ENCODE measurements at regions not wholly inside any gene's neighbourhood (a gene's known extent, or its start where the extent isn't known, plus 50 kb on each side); places are given as distances from the start of the nearest gene placed in this dataset.

DNA sequence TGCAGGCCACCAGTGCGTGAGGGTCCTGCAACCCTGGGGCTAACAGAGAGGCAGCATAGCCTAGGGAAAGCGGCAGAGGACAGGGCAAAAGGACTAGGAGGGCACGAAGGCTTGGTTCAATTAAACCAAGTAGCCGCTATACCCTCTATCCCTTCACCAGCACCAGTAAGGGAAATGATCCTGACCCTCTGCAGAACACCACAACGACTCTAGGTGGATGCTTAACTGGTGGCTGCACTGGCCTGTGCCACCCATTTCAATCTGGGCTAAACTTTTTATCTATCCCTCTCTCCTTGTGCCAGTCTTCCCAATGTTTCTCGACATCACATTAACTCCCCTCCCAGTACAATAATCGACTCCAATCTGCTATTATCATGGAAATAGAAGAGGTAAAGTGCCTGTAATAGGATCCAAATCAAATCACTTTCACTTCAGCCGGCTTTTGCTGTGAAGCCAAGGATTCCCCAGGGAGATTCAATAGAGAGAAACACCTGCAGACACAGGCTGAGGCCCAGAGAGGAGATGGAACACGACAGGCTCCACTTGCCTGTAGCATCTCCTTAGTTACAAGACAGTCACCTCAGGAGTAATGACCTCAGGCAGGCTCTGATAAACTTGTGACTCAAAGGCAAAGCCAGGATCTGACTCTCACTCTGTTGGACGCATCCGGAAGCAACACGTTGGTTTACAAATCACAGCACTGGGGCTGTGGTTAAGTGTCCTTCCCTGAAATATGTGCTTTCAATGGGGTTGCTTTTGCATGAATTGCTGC lies 791.6 kb upstream of the ARRDC4 start:
- no peak for DNase-seq (ENCODE audit: low read depth in 2 of 2)

DNA sequence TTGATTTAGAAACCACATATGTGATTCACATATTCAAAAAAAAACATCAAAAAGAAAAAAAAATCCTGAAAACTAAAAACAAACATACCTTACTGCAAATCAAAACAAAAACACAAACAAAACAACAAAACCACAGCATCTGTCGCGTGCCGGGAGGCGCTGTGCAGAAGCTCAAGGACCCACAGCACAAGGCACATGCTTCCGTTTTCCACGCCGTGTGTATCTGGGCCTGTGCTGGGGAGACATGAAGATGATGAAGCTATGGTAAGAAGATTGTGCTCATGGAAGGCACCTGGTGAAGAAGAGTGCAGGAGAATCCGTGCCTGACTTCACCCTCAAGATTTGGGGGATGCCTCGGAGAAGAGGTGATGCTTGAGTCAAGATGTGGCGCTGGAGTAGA lies 788.9 kb upstream of the ARRDC4 start:
- no peak for DNase-seq (ENCODE audit: low read depth in 2 of 2)

DNA sequence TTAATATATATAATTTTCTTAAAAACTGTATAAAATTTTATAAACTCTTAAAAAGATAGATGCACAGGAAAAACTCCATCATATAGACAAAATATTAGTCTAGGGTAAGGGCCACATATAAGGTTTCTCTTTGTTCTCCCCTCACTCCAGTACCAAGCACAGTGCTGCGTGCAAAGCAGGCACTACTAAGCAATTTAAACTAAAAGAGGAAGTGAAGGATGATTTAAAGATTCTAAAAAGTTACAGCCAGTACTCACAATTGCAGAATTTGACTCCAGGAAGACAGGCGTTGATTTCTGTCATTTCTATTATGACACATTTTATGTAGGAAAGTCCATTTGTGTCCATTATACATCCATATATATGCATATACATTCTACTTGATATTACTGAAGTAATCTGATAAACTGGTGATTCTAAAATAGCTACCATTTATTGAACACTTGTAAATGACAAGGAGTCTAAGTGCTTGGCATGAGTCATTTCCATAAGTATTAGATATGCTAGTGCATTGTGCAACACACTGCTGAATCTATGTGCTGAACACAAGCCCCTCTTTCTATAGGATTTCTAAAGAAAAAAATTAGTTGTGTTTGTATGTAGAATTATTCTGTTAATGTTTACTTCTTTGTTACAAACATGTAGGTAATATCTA lies 785.5 kb upstream of the ARRDC4 start:
- no peak for DNase-seq (ENCODE audit: low read depth in 2 of 2)

DNA sequence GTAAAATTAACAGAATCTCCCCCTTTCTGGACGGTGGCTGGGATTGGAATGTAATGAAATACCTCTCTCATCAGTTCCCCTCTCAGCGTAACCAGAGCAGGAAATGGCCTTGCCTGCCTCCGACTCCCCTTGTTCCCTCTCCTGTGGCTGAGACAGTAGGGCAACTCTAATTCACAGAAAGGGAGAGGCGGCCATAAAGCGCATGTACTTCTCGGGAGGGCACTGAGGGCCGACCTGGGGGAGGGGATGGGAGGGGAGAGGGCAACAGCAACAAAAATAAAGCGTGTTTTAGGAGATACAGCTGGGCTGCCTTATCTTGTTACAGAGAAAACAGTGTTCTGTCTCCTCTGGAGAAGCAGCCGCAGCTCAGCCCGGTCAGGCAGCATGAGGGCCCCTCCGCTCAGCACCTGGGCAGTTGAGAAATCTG lies 783.3 kb upstream of the ARRDC4 start:
- no peak for DNase-seq (ENCODE audit: low read depth in 2 of 2)

DNA sequence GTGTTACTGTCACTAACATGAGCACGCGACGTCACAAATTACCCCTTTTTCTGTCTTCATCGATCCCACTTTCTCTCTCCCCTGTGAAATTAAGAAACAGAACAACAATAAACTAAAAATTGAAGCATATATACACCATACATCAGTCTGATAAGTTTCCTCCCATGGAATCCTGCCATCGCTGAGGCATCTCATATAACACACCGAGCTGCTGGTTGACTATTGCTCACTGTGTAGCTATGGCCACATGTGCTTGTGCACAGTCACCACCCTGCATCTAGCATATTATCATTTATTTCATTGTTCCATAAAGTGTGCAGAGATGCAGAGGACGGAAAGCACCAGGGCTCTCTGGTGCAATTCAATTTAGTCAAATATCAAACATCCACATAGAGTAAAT lies 777.9 kb upstream of the ARRDC4 start:
- DNase-seq (ENCODE audit: low read depth in 2 of 2) = no peak

DNA sequence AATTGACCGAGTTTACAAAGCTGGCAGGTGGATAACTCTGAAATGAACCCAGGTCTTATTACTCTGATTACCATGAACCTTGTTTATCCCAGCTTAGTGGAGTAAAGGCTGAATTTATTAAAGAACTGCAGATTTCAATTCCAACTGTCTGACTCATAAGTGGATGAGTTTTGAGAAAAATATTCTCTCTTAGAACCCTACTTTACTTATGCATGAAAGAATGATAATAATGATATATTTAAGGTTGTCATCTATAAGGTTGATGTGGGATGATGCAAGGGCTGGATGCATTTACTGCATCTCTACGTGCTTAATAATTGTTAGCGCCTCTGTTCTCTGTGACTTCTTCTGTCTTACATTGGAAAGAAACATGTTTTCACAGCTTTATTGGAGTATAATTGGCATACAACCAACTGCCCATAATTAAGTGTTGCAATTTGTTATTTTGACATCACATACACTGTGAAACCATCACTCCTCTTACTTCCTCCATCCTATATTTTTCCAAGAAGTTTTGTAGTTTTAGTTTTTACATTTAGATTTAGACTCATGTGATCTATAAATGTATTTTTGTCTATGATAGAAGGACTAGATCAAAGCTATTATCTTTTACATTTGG lies 771.2 kb upstream of the ARRDC4 start:
- no peak for DNase-seq (ENCODE audit: low read depth in 2 of 2)

DNA sequence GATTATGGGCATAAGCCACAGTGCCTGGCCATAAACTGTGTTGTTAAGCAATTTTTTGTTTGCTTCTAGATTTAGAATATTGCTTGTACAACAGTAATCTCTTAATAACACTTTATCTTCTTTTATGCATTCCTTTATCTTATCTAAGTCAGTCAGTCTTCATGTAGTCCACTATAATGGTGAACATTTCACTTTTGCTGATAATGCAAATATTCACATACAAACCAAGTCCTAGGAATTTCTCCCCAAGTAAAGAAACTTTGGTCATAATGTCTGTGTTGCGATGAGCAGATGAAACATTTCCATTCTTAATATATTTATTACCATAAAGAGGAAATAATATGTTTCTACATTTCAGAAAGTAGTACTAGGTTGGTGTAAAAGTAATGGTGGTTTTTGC lies 765.8 kb upstream of the ARRDC4 start:
- no peak for DNase-seq (ENCODE audit: low read depth in 2 of 2)

DNA sequence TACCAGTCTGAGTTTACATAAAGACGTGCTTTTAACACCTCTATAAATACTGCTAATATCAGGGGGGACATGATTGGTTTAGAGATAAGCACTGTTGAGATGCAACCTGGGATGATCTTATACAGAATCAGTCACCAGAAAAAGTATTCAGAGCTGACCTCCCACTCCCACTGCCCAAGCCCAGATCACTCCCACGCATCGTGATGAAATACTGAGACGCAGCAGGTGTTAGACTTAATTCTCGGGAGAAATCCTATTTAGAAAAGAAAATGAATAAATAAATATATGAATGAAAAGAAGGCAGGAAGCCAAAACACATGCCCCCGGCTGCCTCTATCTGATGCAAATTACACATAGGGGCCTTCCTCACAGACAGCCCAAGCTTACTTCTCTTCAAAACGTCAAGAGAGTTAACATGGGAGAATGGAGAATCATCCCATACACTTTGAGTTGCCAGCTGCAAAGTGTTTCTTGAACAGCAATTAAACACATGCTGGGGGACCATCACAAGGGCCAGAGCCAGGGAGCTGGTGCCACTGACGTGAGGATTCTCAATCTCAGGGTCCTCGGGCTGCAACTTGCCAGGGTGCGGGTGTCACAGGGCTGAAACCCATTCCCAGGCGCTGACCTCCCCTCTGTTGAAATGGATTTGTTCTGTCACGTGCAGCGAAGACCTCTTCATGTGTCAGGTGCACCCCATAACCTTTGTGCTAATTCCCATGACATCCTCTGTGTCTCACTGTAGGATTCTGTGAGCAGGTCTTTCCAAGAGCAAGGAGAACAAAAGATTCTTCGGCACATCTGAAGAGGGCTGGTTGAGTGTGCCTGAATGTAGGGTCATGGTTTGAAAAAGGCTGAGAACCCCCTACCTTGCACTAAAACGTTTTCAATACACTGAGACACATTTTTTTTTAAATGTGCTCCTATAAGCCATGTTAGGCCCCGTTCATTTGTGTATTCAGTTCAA lies 764.2 kb upstream of the ARRDC4 start:
- DNase-seq (ENCODE audit: low read depth in 2 of 2) = no peak

DNA sequence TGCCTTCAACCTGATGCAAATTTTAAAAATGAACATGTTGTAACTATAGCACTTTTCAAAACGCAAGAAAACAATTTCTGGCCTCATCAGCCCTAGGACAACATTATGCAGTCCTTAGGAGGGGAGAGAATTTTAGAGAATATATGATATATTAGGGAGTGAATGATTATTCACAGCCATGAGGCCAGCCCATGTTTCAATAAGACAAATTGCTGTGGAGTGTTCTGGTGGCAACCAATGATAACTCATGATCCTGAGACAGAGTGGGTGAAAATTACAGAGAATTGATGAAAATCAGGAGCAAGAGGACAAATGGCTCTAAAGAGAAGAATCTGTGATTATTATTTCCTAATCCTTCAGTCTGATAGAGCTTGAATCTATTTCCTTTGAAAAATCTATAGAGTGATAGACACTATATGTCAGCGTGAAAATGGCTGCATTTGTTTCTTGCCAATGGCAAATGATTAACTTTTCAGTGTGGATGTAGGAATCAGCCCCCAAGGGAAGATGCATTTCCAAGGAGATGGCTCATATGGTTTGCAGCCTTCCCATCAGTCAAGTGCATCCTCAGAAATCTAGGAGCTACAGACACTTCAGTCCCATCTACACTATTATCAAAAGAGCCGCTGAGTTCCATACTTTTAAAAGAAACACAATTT lies 761.0 kb upstream of the ARRDC4 start:
- DNase-seq (ENCODE audit: low read depth in 2 of 2) = no peak

DNA sequence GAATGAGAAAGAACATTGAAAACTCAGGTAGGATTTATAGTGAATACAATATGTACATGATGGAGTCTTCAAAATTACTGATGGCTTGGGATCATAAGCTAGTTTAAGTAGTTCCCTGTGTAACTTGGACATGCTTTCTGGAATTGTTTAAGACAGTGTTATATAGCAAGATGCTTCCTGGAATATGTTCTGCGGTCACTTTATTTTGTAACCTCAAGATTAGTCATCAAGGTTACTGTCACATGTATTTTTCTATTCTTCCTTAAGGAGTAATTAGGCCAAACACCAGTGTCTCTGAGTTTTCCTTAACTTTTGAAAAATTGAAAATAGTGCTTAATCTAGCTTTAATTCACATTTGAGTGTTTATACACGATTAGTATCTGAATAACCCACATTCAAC lies 760.3 kb upstream of the ARRDC4 start:
- no peak for DNase-seq (ENCODE audit: low read depth in 2 of 2)

DNA sequence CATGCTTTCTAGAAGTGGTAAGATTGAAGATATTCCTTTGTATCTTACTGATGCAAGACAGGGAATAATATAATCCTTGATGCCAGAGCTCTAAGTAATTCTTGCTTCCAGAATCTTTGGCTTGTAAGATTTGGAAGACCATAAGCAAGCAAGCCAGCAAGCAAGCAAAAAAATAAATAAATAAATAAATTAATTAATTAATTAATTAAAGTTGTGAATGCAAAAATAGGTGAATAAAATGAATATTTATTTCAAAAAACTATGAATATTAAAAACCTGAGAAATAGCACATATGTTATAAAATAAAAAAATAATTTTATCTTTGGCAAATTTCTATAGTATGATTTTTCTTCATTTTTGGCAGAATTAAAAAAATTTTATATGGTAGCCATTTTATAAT lies 750.2 kb upstream of the ARRDC4 start:
- DNase-seq (ENCODE audit: low read depth in 2 of 2) = no peak

DNA sequence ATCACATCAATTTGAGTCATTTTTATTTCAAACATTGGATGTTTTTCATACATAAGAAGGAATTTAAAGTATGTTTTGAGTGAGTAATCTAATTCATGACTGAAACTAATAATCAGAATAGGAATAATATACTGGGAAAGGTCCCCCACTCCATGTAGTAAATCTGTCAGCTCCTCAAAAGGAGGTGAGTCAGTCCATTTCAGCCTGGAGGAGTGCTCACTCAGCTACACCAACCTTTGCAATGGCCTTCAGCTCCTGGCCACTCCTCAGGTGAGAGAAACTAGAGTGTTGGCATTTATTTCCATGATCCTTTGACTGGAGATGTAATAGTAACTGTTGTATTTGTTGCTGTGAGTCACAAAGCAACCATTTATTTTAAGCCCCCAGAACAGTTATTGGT lies 744.9 kb upstream of the ARRDC4 start:
- no peak for DNase-seq (ENCODE audit: low read depth in 2 of 2)

DNA sequence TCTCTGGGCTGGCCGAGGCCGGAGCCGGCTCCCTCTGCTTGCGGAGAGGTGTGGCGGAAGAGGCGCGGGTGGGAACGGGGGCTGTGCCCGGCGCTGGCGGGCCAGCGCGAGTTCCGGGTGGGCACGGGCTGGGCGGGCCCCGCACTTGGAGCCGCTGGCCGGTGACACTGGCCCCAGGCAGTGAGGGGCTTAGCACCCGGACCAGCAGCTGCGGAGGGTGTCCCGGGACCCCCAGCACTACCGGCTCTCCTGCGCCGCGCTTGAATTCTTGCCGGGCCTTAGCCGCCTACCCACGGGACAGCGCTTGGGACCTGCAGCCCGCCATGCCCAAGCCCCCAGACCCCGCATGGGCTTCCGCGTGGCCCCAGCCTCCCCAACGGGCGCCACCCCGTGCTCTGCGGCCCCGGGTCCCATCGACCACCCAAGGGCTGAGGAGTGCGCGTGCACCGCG lies 736.3 kb upstream of the ARRDC4 start:
- DNase-seq (ENCODE audit: low read depth in 2 of 2) = no peak

DNA sequence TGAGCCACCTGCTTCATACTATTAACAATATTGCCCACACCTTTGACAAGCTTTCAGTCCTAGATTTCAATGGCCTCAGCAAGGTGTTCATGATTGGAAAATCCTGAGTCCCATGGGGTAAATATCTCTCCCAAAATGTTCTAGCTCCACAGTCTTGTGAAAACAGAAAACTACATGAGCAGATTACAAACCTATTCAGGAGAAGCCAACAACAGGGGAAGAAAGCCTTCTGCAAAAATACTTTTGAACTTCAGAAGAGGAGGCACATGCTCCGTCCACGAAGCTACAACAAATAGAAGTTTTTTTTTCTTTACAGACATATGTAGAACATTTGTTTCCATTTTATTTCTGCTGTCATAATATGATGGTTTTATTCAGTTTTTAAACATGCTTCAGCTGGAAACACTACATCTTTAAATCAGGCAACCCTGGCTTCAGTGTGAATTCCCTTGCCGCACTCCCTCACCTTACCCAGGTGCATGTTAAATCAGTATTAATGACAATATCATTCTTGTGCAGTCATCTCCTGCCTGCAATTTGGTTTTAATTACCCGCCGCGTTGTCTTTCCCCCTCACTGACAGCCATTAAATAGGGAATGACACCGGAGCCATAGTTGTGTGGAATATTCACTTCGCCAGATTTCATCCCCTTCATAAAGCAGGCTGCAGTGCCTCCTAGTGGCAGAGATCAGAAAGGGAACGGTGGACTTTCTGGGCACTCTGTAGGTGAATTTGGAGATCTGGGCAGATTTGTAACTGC lies 725.5 kb upstream of the ARRDC4 start:
- no peak for DNase-seq (ENCODE audit: low read depth in 2 of 2)

DNA sequence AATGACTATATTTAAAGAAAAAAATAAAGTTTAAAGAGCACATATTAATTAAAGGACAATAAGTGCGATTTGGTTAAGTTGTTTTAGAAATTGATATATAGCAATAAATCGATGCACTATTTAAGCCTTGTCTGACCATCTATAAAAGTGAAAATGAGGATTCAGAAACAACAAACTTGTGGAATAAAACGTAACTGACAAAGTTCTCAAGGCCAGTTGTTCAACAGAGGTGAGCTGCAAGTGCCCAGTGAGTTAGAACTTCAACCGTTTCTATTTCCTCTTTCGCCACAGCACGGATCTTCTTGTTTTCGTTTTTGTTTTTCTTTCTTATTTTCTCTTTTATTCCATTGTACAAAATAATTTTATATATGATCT lies 724.9 kb upstream of the ARRDC4 start:
- no peak for DNase-seq (ENCODE audit: low read depth in 2 of 2)

DNA sequence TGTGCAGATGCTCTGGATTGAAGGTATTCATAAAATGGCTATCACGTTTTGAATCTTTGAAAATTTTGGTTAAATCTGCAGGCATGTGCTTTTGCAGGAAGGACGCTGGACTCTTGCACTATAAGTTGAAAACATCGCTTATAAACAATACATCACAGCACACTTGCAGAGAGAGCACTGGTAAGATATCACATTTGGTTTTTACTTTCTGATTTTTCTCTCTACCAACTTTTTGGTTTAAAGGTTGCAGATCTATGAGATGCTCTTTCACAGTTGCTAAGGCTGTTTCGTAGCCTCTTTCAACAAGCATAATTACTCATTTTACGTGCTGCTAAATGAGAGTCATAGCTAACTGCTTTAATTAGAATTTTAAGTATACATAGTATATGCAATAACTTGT lies 724.4 kb upstream of the ARRDC4 start:
- no peak for DNase-seq (ENCODE audit: low read depth in 2 of 2)

DNA sequence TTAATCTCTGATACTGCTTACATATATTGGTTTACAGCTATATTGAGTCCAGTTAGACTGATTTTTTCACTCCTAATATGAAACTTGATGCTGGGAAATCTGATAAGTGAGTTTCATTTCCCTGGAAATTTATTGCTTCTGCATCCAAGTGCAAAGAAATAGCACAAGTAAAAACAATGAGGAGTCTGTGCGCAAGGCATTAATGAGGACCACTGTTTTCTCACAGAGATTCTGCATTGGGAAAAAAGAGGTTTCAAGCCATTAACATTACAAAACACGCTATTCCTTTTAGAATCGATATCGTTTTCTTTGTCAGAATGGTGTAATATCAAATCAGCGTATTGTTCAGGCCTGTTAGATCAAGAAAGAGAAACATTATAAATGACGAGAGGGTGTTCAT lies 723.3 kb upstream of the ARRDC4 start:
- DNase-seq (ENCODE audit: low read depth in 2 of 2) = no peak

DNA sequence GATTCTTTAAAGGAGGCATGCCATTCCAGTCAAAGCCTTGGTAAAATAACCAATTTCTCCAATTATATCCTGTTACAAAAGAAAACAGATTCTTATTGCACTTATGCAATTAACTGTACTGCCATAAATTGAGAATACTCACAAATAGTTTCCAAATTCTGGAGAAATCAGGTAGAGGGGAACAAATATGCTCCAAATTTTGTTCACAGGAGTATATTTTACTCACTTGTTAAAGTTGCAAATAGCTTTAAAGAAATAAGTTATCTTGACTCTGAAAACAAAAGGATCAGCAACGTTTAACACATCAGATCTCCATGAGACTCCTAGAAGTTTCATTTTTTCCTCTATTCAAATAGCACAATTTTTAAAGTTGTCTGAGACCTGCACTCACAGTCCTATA lies 712.1 kb upstream of the ARRDC4 start:
- no peak for DNase-seq (ENCODE audit: low read depth in 2 of 2)

DNA sequence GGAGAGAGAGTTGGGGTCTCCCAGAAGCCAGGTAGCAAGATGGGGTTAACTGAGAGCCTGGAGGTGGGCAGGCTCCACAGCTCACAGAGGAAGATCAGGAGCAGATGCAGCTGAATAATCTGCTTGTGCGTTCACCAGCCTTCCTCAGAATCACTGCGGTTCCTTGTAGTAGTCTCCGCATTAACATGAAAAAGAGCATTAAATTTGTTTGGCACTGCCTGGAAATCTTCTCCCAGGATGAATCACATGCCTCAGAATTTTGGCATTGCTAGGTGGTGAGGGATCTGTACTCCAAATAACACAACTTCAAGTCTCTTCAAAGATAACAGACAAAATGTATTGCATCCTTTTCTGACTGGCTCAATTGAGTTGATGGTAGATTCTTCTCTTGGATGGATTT lies 700.6 kb upstream of the ARRDC4 start:
- no peak for DNase-seq (ENCODE audit: low read depth in 2 of 2)

DNA sequence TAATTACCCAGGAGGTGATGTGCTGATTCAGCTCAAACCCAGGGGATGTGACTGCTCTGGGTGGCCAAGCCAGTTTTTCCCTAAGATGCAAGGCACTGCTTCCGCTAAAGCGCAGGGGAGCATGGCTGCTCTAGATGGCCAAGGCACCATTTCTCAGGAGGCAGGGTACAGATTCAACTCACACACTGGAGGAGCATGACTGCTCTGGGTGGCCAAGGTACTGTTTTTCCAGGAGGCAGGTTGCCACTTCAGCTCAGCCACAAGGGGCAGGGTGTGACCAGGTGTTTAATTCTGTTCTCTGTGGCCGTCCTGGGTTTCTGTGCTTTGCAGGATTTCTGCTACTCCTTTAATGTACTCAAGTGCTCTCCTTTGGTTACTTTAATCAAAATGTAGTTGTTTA lies 659.3 kb upstream of the ARRDC4 start:
- DNase-seq (ENCODE audit: low read depth in 2 of 2) = no peak

DNA sequence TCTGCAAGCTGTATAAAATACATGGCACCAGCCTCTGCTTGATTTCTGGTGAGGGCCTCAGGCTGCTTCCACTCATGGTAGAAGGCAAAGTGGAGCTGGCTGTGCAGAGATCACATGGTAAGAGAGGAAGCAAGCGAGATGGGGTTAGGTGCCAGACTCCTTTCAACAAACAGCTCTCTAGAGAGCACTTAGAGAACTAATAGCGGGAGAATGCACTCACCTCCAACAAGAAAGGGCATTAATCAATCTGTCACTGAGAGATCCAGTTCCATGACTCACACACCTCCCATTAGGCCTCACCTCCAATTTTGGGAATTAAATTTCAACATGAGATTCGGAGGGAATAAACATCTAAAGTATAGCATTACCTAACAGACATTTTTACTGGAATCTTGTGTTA lies 644.1 kb upstream of the ARRDC4 start:
- no peak for DNase-seq (ENCODE audit: low read depth in 2 of 2)

All from activated CD8-positive, alpha-beta memory T cell treated with anti-CD3 and anti-CD28 coated beads for 4 hours (primary cell).